PC-9 (cell line): ENCODE measurements at regions not wholly inside any gene's neighbourhood (a gene's known extent, or its start where the extent isn't known, plus 50 kb on each side); places are given as distances from the start of the nearest gene placed in this dataset.

ENCODE experiments used
- BruUV-seq: library from RNA; stranded (reverse); fragments of 400-500 nt; replicated peaks from 2 replicates; lab custom pipeline; 2021; lab: Mats Ljungman, UMichigan
- CTCF ChIA-PET: fragments of 300-600 bp; sonication (Branson Sonifier 250); formaldehyde crosslinking; loops from one replicate; lab custom pipeline; 2022; ENCODE audit warnings: antibody characterized with exemption; lab: Charles Lee
- POLR2A ChIA-PET: fragments of 300-600 bp; sonication (Branson Sonifier 250); formaldehyde crosslinking; loops from one replicate; lab custom pipeline; 2022; ENCODE audit warnings: antibody characterized with exemption; ENCODE audit not compliant: unreplicated experiment; lab: Charles Lee
- DNase-seq, 2 experiments: peaks; one replicate each; pipeline versions ENCODE4 v3.0.0 to v3.0.0-alpha.2; 2015 to 2022; ENCODE audit warnings: mixed read lengths in 1 of 2
- H2AFZ ChIP-seq: fragments of 200-600 bp; sonication (generic); 2 replicates; pipeline ENCODE4 v1.8.1; 2017; ENCODE audit warnings: antibody characterized with exemption
- H3F3A ChIP-seq: fragments of 200-600 bp; sonication (generic); 2 replicates; pipeline ENCODE4 v1.8.1; 2017; ENCODE audit warnings: antibody characterized with exemption, mild to moderate bottlenecking, low read depth; ENCODE audit not compliant: insufficient read depth
- H3K27ac ChIP-seq: fragments of 200-600 bp; sonication (generic); 2 replicates; pipeline ENCODE4 v1.6.1; 2016; ENCODE audit warnings: mixed run types
- H3K27me3 ChIP-seq: fragments of 200-600 bp; sonication (generic); 2 replicates; pipeline ENCODE4 v1.6.1; 2016; ENCODE audit warnings: low read depth, mixed run types; ENCODE audit not compliant: insufficient read depth
- H3K36me3 ChIP-seq: fragments of 200-600 bp; sonication (generic); 2 replicates; pipeline ENCODE4 v1.6.1; 2016; ENCODE audit warnings: low read depth, mixed run types
- H3K4me1 ChIP-seq: fragments of 200-600 bp; sonication (generic); replicated peaks from 2 replicates; pipeline ENCODE4 v1.6.1; 2016; ENCODE audit warnings: mixed run types; ENCODE audit not compliant: insufficient read depth
- H3K4me2 ChIP-seq: fragments of 200-600 bp; sonication (generic); 2 replicates; pipeline ENCODE4 v1.6.1; 2017; ENCODE audit warnings: mixed run types
- H3K4me3 ChIP-seq: fragments of 200-600 bp; sonication (generic); 2 replicates; pipeline ENCODE4 v1.6.1; 2016; ENCODE audit warnings: mixed run types
- H3K79me2 ChIP-seq: fragments of 200-600 bp; sonication (generic); 2 replicates; pipeline ENCODE4 v1.6.1; 2017; ENCODE audit warnings: low read depth, mixed run types
- H3K9me2 ChIP-seq: fragments of 200-600 bp; sonication (generic); 2 replicates; pipeline ENCODE4 v1.8.1; 2017; ENCODE audit warnings: mild to moderate bottlenecking; ENCODE audit not compliant: insufficient read depth
- H3K9me3 ChIP-seq: fragments of 200-600 bp; sonication (generic); 2 replicates; pipeline ENCODE4 v1.8.1; 2016; ENCODE audit warnings: low read depth; ENCODE audit not compliant: insufficient read depth
- H4K20me1 ChIP-seq: fragments of 200-600 bp; sonication (generic); 2 replicates; pipeline ENCODE4 v1.8.1; 2017; ENCODE audit not compliant: insufficient read depth
- EZH2 ChIP-seq: fragments of 200-600 bp; sonication (generic); IDR thresholded peaks from 2 replicates; pipeline ENCODE4 v1.8.0; 2017; ENCODE audit warnings: antibody characterized with exemption, low read depth
- intact Hi-C: fragments of 100-400 bp; cut with micrococcal nuclease; formaldehyde crosslinking; loops from one replicate; pipeline ENCODE4 v1.10.0; 2022; ENCODE audit not compliant: unreplicated experiment
- TF ChIP-seq, protein P1 (sequence below): fragments of 200-600 bp; sonication (generic); conservative IDR thresholded peaks from 2 replicates; pipeline ENCODE4 v1.6.1; 2017; ENCODE audit warnings: mixed run types, antibody characterized with exemption, mild to moderate bottlenecking, moderate library complexity

DNA sequence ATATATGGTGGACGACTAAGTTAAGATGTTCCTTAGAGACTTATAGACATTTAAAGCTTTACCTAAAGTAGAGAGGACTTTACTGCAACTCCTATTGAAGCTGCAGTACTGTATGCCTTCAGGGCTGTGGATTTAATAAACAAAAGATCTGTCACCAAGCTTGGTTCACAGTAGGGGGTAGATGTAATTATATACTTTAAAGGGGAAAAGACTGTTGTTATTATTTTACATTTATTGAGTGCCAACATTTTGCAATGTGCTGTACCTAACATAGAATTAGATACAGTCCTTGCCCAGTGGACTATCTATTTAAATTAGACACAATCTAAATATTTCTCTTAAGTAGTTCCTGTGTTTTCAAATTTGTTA lies 67.2 kb downstream of the SLIT2 start:
- POLR2A ChIA-PET: no interaction called here
- H3K4me3 ChIP-seq: no peak overlapping the region
- no peaks in the 10 kb centered on the region for H3K9me3 ChIP-seq
- TF ChIP-seq, protein P1, sequence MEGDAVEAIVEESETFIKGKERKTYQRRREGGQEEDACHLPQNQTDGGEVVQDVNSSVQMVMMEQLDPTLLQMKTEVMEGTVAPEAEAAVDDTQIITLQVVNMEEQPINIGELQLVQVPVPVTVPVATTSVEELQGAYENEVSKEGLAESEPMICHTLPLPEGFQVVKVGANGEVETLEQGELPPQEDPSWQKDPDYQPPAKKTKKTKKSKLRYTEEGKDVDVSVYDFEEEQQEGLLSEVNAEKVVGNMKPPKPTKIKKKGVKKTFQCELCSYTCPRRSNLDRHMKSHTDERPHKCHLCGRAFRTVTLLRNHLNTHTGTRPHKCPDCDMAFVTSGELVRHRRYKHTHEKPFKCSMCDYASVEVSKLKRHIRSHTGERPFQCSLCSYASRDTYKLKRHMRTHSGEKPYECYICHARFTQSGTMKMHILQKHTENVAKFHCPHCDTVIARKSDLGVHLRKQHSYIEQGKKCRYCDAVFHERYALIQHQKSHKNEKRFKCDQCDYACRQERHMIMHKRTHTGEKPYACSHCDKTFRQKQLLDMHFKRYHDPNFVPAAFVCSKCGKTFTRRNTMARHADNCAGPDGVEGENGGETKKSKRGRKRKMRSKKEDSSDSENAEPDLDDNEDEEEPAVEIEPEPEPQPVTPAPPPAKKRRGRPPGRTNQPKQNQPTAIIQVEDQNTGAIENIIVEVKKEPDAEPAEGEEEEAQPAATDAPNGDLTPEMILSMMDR: no peak
- TF ChIP-seq EZH2: no peak
- H3K27me3 ChIP-seq: no peaks in the 10 kb centered on the region
- CTCF ChIA-PET: no interaction called here
- no peaks in the 10 kb centered on the region for H3K36me3 ChIP-seq
- no peaks in the 10 kb centered on the region for H4K20me1 ChIP-seq
- H3F3A ChIP-seq: no peaks in the 10 kb centered on the region
- H3K79me2 ChIP-seq: no peaks in the 10 kb centered on the region
- no peak overlapping the region for H3K4me2 ChIP-seq
- H2AFZ ChIP-seq: no peak overlapping the region
- DNase-seq: no peak
- intact Hi-C loops: no loop called here
- H3K9me2 ChIP-seq: no peaks in the 10 kb centered on the region
- H3K27ac ChIP-seq: no peak overlapping the region
- no peaks in the 10 kb centered on the region for H3K4me1 ChIP-seq
- no TSS peak for BruUV-seq

DNA sequence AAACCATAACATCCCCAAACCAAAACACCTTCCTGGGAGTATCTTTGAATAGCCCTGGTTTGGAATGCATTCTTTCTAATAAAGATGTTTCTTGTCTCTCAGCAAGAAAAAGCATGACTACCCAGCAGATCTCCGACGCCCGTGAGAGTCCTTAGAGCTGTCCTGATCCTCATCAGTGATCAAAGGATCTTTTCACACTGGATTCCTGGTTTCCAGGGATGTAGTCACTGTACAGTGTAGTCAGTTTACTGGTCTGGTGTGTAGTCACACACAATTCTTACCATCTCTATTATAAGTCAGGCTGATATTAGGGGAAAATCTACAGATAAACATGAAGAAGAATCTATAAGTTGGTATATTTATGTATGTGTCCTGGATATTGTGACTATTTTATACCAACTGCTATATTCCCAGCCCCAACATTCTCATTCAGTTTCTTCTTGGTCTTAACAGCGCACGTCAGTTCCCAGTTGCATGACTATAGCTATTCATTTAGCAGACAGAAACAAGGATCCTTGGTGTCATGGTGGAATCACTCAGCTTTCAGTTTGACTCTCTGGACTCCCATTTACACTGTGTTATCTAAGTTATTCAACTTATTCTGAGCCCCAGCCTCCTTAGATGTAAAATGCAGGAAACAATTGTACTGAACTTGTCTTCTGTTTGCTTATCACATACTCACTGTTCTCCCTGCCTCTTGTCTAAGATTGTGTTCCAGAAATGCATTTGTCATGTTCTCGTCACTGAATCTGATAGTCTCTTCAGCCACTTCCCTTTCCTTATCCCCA lies 68.3 kb downstream of the SLIT2 start:
- no peaks in the 10 kb centered on the region for H3K36me3 ChIP-seq
- H3K9me2 ChIP-seq: no peaks in the 10 kb centered on the region
- H3K4me1 ChIP-seq: no peaks in the 10 kb centered on the region
- no peaks in the 10 kb centered on the region for H3K27me3 ChIP-seq
- ChIA-PET POLR2A (no interaction called here), CTCF (no interaction called here)
- H4K20me1 ChIP-seq: no peaks in the 10 kb centered on the region
- intact Hi-C loops: no loop called here
- DNase-seq: no peak
- H3K9me3 ChIP-seq: no peaks in the 10 kb centered on the region
- H3K4me2 ChIP-seq: no peak overlapping the region
- H3F3A ChIP-seq: no peaks in the 10 kb centered on the region
- BruUV-seq: no TSS peak
- no peak overlapping the region for H3K4me3 ChIP-seq
- no peak overlapping the region for H3K27ac ChIP-seq
- TF ChIP-seq, protein P1: no peak
- no peak for TF ChIP-seq EZH2
- H3K79me2 ChIP-seq: no peaks in the 10 kb centered on the region
- no peak overlapping the region for H2AFZ ChIP-seq

DNA sequence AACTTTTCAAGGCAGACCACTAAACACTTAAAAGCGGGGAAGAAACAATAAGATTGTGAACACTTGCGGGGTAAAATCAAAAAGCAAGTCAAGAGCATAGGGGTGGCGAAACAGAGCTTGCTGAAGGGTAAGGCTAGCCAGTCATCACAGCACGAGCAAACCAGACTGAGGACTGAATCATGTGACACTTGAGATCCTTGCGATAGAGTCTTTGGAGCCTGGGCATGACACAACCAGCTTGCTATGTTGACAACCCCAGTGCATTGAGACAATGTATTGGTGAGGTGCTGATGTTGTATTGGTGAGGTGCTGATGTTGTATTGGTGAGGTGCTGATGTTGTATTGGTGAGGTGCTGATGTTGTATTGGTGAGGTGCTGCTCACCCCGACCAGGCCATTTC lies 72.3 kb downstream of the SLIT2 start:
- no peaks in the 10 kb centered on the region for H3K9me2 ChIP-seq
- ChIA-PET CTCF (no interaction called here), POLR2A (no interaction called here)
- H3K4me2 ChIP-seq: no peak overlapping the region
- no peaks in the 10 kb centered on the region for H3F3A ChIP-seq
- BruUV-seq: no TSS peak
- no peak overlapping the region for H3K27ac ChIP-seq
- H3K79me2 ChIP-seq: no peaks in the 10 kb centered on the region
- no peaks in the 10 kb centered on the region for H4K20me1 ChIP-seq
- H3K27me3 ChIP-seq: no peaks in the 10 kb centered on the region
- no peak overlapping the region for H2AFZ ChIP-seq
- no peaks in the 10 kb centered on the region for H3K36me3 ChIP-seq
- intact Hi-C loops: no loop called here
- no peaks in the 10 kb centered on the region for H3K9me3 ChIP-seq
- H3K4me1 ChIP-seq: no peaks in the 10 kb centered on the region
- no peak for TF ChIP-seq EZH2
- TF ChIP-seq, protein P1: no peak
- H3K4me3 ChIP-seq: no peak overlapping the region
- DNase-seq: no peak
